Type B pancreatic cell (in vitro differentiated cells): ENCODE measurements at regions not wholly inside any gene's neighbourhood (a gene's known extent, or its start where the extent isn't known, plus 50 kb on each side); places are given as distances from the start of the nearest gene placed in this dataset.

Experiments
- DNase-seq: peaks from one replicate; pipeline ENCODE4 v3.0.0; 2021; ENCODE audit warnings: mixed read lengths; ENCODE audit not compliant: unreplicated experiment; ENCODE audit errors: extremely low spot score
- H3K27ac Mint-ChIP-seq: 2 replicates; pipeline ENCODE4 v1.8.0; 2021; ENCODE audit warnings: mild to moderate bottlenecking, mixed read lengths
- H3K27me3 Mint-ChIP-seq: 2 replicates; pipeline ENCODE4 v1.8.0; 2021; ENCODE audit warnings: mixed read lengths
- H3K36me3 Mint-ChIP-seq: 2 replicates; pipeline ENCODE4 v1.8.0; 2021; ENCODE audit warnings: mixed read lengths
- H3K4me1 Mint-ChIP-seq: one replicate; pipeline ENCODE4 v1.8.0; 2021; ENCODE audit warnings: mixed read lengths; ENCODE audit not compliant: unreplicated experiment
- H3K4me3 Mint-ChIP-seq: 2 replicates; pipeline ENCODE4 v1.8.0; 2021; ENCODE audit warnings: mild to moderate bottlenecking, mixed read lengths
- H3K9me3 Mint-ChIP-seq: 2 replicates; pipeline ENCODE4 v1.8.0; 2021; ENCODE audit warnings: mixed read lengths
- TF ChIP-seq, protein P1 (sequence below): fragments of 200-600 bp; sonication (generic); conservative IDR thresholded peaks from 2 replicates; pipeline ENCODE4 v1.5.0; 2021; ENCODE audit warnings: antibody characterized with exemption, mild to moderate bottlenecking

DNA sequence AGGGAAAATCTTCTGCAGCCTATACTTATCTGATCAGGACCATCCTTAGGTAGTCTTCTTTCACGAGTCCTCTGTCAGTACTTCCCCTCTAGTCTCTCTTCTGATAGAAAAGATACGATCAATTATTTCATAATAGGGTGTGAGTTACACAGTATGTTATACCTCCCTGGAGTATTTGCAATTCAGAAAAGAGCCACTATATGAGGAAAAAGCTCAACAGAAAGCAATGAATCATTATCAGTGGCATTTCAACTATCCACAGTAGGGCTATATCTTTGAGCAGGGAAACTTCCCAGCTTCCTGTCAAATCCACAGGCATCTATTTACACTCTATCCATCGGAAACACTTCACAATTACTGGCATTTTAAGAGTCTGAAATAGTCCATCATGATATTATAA is 105.3 kb upstream of the ACVR2A start:
- Mint-ChIP-seq H3K4me1 (no peaks in the 10 kb centered on the region), H3K9me3 (peaks cover 5% of the 10 kb centered on the region), H3K27ac (no peak overlapping the region), H3K4me3 (no peak overlapping the region), H3K27me3 (no peaks in the 10 kb centered on the region), H3K36me3 (no peaks in the 10 kb centered on the region)
- no peak for DNase-seq
- TF ChIP-seq, protein P1, sequence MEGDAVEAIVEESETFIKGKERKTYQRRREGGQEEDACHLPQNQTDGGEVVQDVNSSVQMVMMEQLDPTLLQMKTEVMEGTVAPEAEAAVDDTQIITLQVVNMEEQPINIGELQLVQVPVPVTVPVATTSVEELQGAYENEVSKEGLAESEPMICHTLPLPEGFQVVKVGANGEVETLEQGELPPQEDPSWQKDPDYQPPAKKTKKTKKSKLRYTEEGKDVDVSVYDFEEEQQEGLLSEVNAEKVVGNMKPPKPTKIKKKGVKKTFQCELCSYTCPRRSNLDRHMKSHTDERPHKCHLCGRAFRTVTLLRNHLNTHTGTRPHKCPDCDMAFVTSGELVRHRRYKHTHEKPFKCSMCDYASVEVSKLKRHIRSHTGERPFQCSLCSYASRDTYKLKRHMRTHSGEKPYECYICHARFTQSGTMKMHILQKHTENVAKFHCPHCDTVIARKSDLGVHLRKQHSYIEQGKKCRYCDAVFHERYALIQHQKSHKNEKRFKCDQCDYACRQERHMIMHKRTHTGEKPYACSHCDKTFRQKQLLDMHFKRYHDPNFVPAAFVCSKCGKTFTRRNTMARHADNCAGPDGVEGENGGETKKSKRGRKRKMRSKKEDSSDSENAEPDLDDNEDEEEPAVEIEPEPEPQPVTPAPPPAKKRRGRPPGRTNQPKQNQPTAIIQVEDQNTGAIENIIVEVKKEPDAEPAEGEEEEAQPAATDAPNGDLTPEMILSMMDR: no peak

DNA sequence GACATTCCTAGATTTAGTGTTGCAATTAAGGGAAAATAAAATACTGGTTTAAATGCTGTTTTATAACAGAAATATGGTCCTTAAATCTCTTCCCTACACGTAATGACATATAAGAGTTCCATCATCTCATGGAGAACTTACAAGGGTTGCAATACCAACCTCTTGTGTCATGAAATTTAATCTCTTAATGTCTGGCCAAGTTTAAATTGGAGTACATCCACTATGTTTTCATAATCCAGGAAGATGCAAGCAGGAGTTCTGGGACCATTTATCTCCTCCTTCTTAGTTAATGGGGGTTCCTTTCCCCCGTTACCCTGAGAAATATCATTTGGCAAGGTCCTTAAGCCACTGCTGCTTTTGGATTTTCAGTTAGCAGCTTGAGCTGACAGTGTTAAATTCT is 126.0 kb upstream of the ACVR2A start:
- Mint-ChIP-seq H3K27me3 (peaks cover 4% of the 10 kb centered on the region), H3K36me3 (no peaks in the 10 kb centered on the region), H3K4me1 (no peaks in the 10 kb centered on the region), H3K27ac (no peak overlapping the region), H3K4me3 (no peak overlapping the region), H3K9me3 (no peaks in the 10 kb centered on the region)
- DNase-seq: no peak
- TF ChIP-seq, protein P1: no peak

DNA sequence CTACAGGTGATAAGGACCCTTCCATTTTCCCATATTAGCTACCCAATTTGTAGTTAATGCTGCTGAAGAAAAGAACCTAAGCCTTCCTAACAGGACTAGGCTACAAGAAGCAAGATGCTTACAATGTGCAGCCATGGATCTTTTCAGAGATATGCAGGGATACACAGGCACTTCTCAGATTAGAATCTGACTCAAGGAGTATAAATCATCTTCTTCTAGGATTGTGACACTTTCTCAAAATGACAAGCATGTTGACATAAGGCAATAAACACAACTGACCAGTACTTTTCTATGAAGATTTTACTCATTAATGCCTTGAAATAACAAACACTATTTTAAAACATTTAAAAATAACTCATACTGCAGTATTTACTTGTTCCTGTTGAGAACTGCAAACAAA is 127.9 kb upstream of the ACVR2A start:
- Mint-ChIP-seq H3K27me3 (peaks cover 4% of the 10 kb centered on the region), H3K4me3 (no peak overlapping the region), H3K4me1 (no peaks in the 10 kb centered on the region), H3K36me3 (no peaks in the 10 kb centered on the region), H3K9me3 (no peaks in the 10 kb centered on the region), H3K27ac (no peak overlapping the region)
- TF ChIP-seq, protein P1: no peak
- DNase-seq: no peak

DNA sequence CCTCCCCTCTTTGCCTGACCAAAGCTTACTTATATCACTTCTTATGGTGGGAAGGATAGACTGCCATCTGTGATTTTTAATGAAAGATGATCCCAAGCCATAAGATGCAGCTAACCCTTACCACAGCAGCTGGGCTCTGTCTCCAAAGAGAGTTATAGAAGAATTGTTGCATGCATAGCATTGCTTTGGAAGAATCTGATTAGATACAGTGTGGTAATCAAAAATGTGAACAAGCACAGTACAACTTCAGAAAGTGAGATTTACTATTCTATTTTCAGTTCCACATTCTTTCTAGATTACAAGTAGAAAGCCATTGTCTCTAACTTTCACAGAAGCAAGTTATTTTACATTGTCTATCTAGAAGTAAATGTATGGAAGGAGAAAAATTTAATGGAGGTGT is 129.0 kb upstream of the ACVR2A start:
- Mint-ChIP-seq H3K9me3 (peaks cover 6% of the 10 kb centered on the region), H3K27me3 (peaks cover 7% of the 10 kb centered on the region), H3K36me3 (no peaks in the 10 kb centered on the region), H3K27ac (no peak overlapping the region), H3K4me3 (no peak overlapping the region), H3K4me1 (no peaks in the 10 kb centered on the region)
- TF ChIP-seq, protein P1: no peak
- no peak for DNase-seq

DNA sequence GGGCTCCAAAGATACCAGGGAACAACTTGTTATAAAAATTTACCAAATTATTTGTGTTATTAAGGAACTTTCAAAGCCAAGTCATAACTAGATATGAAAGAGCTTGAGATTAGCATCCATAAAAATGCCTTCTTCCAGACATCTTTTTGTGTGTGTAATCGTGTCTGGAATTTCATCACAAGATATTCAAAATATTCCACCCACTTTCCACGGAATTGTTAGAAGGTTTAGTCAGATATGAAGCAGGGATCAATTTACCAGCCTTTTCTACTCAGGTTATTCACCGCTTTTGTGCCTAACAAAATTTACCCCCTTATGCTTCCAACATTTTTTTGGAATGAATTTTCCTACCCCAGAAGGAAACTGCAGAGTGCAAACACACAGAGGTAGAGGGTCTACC is 130.2 kb upstream of the ACVR2A start:
- no peak for DNase-seq
- peaks cover 8% of the 10 kb centered on the region for H3K27me3 Mint-ChIP-seq
- H3K27ac Mint-ChIP-seq: no peak overlapping the region
- no peaks in the 10 kb centered on the region for H3K36me3 Mint-ChIP-seq
- H3K9me3 Mint-ChIP-seq: peaks cover 6% of the 10 kb centered on the region
- no peaks in the 10 kb centered on the region for H3K4me1 Mint-ChIP-seq
- H3K4me3 Mint-ChIP-seq: no peak overlapping the region
- TF ChIP-seq, protein P1: no peak

DNA sequence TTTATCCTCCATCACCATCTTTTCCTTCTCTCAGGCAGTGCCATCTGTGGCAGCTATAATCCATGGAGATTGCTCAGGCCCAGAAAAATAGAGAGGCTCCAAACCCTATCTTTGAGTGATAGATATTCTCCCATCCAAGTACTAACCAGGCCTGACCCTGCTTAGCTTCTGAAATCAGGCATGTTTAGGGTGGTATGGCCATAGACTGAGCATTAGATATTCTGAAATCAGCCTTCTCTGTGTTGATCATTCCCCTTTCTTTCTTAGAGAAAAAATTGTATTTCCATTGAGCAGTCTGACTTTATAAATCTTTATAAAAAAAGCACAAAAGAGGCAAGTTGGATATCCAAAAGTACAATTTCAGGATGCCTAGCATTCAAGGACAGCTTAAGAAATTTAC is 131.5 kb upstream of the ACVR2A start:
- Mint-ChIP-seq H3K36me3 (no peaks in the 10 kb centered on the region), H3K9me3 (peaks cover 6% of the 10 kb centered on the region), H3K4me1 (no peaks in the 10 kb centered on the region), H3K4me3 (no peak overlapping the region), H3K27me3 (peaks cover 8% of the 10 kb centered on the region), H3K27ac (no peak overlapping the region)
- TF ChIP-seq, protein P1: no peak
- no peak for DNase-seq
